ENCODE measurements at regions not wholly inside any gene's neighbourhood (a gene's known extent, or its start where the extent isn't known, plus 50 kb on each side); places are given as distances from the start of the nearest gene placed in this dataset.
A peak's percentile ranks its signal among the peaks of the same experiment; 100 is the strongest.

GRCh38 chrX:118250445-118250844, 95.5 kb upstream of the WDR44 start:
- H3K4me1 Mint-ChIP-seq (ENCODE audit: low read depth): no peaks in the 10 kb centered on the region
- H3K27me3 Mint-ChIP-seq: no peaks in the 10 kb centered on the region
- H3K4me3 Mint-ChIP-seq: no peak overlapping the region
- CTCF ChIA-PET: interaction anchor here (1.3 kb wide), 1 partner anchor 9 kb away, joined by 3 read pairs; no protein-coding TSS in a partner anchor
- TF ChIP-seq CTCF (IDR thresholded peaks at IDR 0.05): no peak
- ATAC-seq (no peak), DNase-seq (no peak)
- H3K27ac Mint-ChIP-seq: no peak overlapping the region
- intact Hi-C loops (cut with micrococcal nuclease): no loop called here
- POLR2A ChIA-PET: no interaction called here
- H3K9me3 Mint-ChIP-seq: no peaks in the 10 kb centered on the region
- no peaks in the 10 kb centered on the region for H3K36me3 Mint-ChIP-seq (ENCODE audit: low read depth)

GRCh38 chrX:118251271-118251670, 94.6 kb upstream of the WDR44 start:
- no peaks in the 10 kb centered on the region for H3K27me3 Mint-ChIP-seq
- no peaks in the 10 kb centered on the region for H3K36me3 Mint-ChIP-seq (ENCODE audit: low read depth)
- ChIA-PET POLR2A (no interaction called here), CTCF (interaction anchor here (1.3 kb wide), 1 partner anchor 8 kb away, joined by 3 read pairs; no protein-coding TSS in a partner anchor)
- H3K4me1 Mint-ChIP-seq (ENCODE audit: low read depth): no peaks in the 10 kb centered on the region
- intact Hi-C loops (cut with micrococcal nuclease): no loop called here
- ATAC-seq (no peak), DNase-seq (no peak)
- H3K9me3 Mint-ChIP-seq: no peaks in the 10 kb centered on the region
- no peak overlapping the region for H3K27ac Mint-ChIP-seq
- no peak overlapping the region for H3K4me3 Mint-ChIP-seq
- no peak for TF ChIP-seq CTCF (IDR thresholded peaks at IDR 0.05)

GRCh38 chrX:118252967-118253366, 92.9 kb upstream of the WDR44 start:
- intact Hi-C loops (cut with micrococcal nuclease): no loop called here
- POLR2A ChIA-PET: no interaction called here
- Mint-ChIP-seq H3K36me3 (ENCODE audit: low read depth) (no peaks in the 10 kb centered on the region), H3K27me3 (no peaks in the 10 kb centered on the region), H3K4me3 (no peak overlapping the region), H3K9me3 (no peaks in the 10 kb centered on the region), H3K4me1 (ENCODE audit: low read depth) (no peaks in the 10 kb centered on the region), H3K27ac (no peak overlapping the region)
- CTCF ChIA-PET: no interaction called here
- ATAC-seq (no peak), DNase-seq (no peak)
- TF ChIP-seq CTCF (IDR thresholded peaks at IDR 0.05): no peak

- ATAC-seq: no peak
- intact Hi-C loops (cut with micrococcal nuclease): no loop called here
- ChIA-PET POLR2A (no interaction called here), CTCF (interaction anchor here (0.7 to 1.5 kb wide), 5 partner anchors 10 to 502 kb away, joined by 3 to 7 read pairs (median 6); no protein-coding TSS in a partner anchor)
- DNase-seq: peak; percentile 73
- Mint-ChIP-seq H3K9me3 (no peaks in the 10 kb centered on the region), H3K4me3 (no peak overlapping the region), H3K27ac (no peak overlapping the region), H3K27me3 (no peaks in the 10 kb centered on the region), H3K36me3 (ENCODE audit: low read depth) (no peaks in the 10 kb centered on the region), H3K4me1 (ENCODE audit: low read depth) (no peaks in the 10 kb centered on the region)
- peak; percentile 70 for TF ChIP-seq CTCF (IDR thresholded peaks at IDR 0.05)
These were observed 91.3 kb upstream of the WDR44 start for GRCh38 chrX:118254611-118255010.

DNA sequence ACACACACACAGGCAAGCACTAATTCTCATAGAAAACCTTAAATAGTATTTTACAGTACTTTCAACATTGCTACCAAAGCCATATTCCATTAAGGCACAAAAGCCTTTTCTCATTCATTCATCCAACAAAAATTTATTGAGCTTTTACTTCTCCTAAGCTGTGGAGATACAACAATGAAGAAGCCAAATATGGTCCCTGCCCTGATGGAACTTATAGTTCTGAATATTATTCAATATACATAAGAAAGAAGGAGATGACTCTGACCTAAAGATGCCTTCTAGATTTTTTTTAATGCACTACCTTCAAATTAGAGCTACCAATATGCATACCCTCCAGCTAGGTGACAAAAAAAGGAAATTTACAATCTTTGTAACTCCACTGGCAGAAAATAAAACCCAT, 90.0 kb upstream of the WDR44 start:
- ChIA-PET CTCF (no interaction called here), POLR2A (no interaction called here)
- H3K27ac Mint-ChIP-seq: no peak overlapping the region
- no peaks in the 10 kb centered on the region for H3K4me1 Mint-ChIP-seq (ENCODE audit: low read depth)
- H3K36me3 Mint-ChIP-seq (ENCODE audit: low read depth): no peaks in the 10 kb centered on the region
- H3K27me3 Mint-ChIP-seq: peaks cover 4% of the 10 kb centered on the region
- no peak for TF ChIP-seq CTCF (IDR thresholded peaks at IDR 0.05)
- DNase-seq (no peak), ATAC-seq (no peak)
- H3K4me3 Mint-ChIP-seq: no peak overlapping the region
- H3K9me3 Mint-ChIP-seq: no peaks in the 10 kb centered on the region
- intact Hi-C loops (cut with micrococcal nuclease): no loop called here
